ENCODE measurements at regions not wholly inside any gene's neighbourhood (a gene's known extent, or its start where the extent isn't known, plus 50 kb on each side); places are given as distances from the start of the nearest gene placed in this dataset.

GRCh38 chr14:101370593-101371569, 190.4 kb upstream of the DIO3 start:
- DNase-seq (ENCODE audit: low read depth): no peak
- TF ChIP-seq CTCF (IDR thresholded peaks at IDR 0.05; ENCODE audit: insufficient read depth, low read length, poor library complexity, severe bottlenecking): no peak
- Histone ChIP-seq H3K36me3 (ENCODE audit: control insufficient read depth, insufficient read depth, low read length) (no peaks in the 10 kb centered on the region), H3K4me3 (ENCODE audit: low read depth, low read length) (no peak overlapping the region), H3K27me3 (ENCODE audit: control insufficient read depth, insufficient read depth, low read length) (peaks cover 3% of the 10 kb centered on the region)

GRCh38 chr14:101371799-101372793, 189.2 kb upstream of the DIO3 start:
- no peak for TF ChIP-seq CTCF (IDR thresholded peaks at IDR 0.05; ENCODE audit: insufficient read depth, low read length, poor library complexity, severe bottlenecking)
- H3K4me3 ChIP-seq (ENCODE audit: low read depth, low read length): no peak overlapping the region
- peaks cover 3% of the 10 kb centered on the region for H3K27me3 ChIP-seq (ENCODE audit: control insufficient read depth, insufficient read depth, low read length)
- H3K36me3 ChIP-seq (ENCODE audit: control insufficient read depth, insufficient read depth, low read length): no peaks in the 10 kb centered on the region
- DNase-seq (ENCODE audit: low read depth): no peak

- no peak for TF ChIP-seq CTCF (IDR thresholded peaks at IDR 0.05; ENCODE audit: insufficient read depth, low read length, poor library complexity, severe bottlenecking)
- peaks cover 3% of the 10 kb centered on the region for H3K27me3 ChIP-seq (ENCODE audit: control insufficient read depth, insufficient read depth, low read length)
- no peak overlapping the region for H3K4me3 ChIP-seq (ENCODE audit: low read depth, low read length)
- no peaks in the 10 kb centered on the region for H3K36me3 ChIP-seq (ENCODE audit: control insufficient read depth, insufficient read depth, low read length)
- DNase-seq (ENCODE audit: low read depth): no peak
Measured at GRCh38 chr14:101372894-101373620, 188.2 kb upstream of the DIO3 start.

GRCh38 chr14:101373690-101374295, 187.5 kb upstream of the DIO3 start:
- DNase-seq (ENCODE audit: low read depth): no peak
- no peak for TF ChIP-seq CTCF (IDR thresholded peaks at IDR 0.05; ENCODE audit: insufficient read depth, low read length, poor library complexity, severe bottlenecking)
- H3K36me3 ChIP-seq (ENCODE audit: control insufficient read depth, insufficient read depth, low read length): no peaks in the 10 kb centered on the region

More at GRCh38 chr14:101373690-101374295, 187.5 kb upstream of the DIO3 start:
- H3K4me3 ChIP-seq (ENCODE audit: low read depth, low read length): no peak overlapping the region
- H3K27me3 ChIP-seq (ENCODE audit: control insufficient read depth, insufficient read depth, low read length): peaks cover 3% of the 10 kb centered on the region

All from kidney epithelial cell (primary cell).